Keratinocyte (primary cell): ENCODE measurements at regions not wholly inside any gene's neighbourhood (a gene's known extent, or its start where the extent isn't known, plus 50 kb on each side); places are given as distances from the start of the nearest gene placed in this dataset.

ENCODE experiments used
- DNase-seq: peaks from one replicate; pipeline ENCODE4 v3.0.0-alpha.2; 2011; ENCODE audit warnings: low read depth, missing footprints, low spot score
- FAIRE-seq: peaks from 2 replicates; lab custom pipeline; 2011; peaks lifted over from hg19 to GRCh38; lab: Jason Lieb, UNC
- H2AFZ ChIP-seq: 2 replicates; pipeline ENCODE4 v1.6.0; 2012; ENCODE audit warnings: low read length, control low read depth, inconsistent platforms; ENCODE audit not compliant: control insufficient read depth
- H3K27ac ChIP-seq: 2 replicates; pipeline ENCODE4 v1.5.1; 2011; ENCODE audit warnings: low read length; ENCODE audit not compliant: control insufficient read depth, insufficient read depth
- H3K27me3 ChIP-seq: 3 replicates; pipeline ENCODE4 v1.6.0; 2011; ENCODE audit warnings: low read length; ENCODE audit not compliant: control insufficient read depth, insufficient read depth; ENCODE audit errors: extremely low read depth
- H3K36me3 ChIP-seq, 2 experiments: 2 replicates in 1 of 2; 3 replicates in 1 of 2; pipeline ENCODE4 v1.5.1; 2011; ENCODE audit warnings: low read length in 2 of 2, mild to moderate bottlenecking in 1 of 2; ENCODE audit not compliant: control insufficient read depth in 2 of 2, insufficient read depth in 2 of 2; ENCODE audit errors: extremely low read depth in 1 of 2
- H3K4me1 ChIP-seq: 3 replicates; pipeline ENCODE4 v1.5.1; 2011; ENCODE audit warnings: low read length; ENCODE audit not compliant: control insufficient read depth, insufficient read depth; ENCODE audit errors: extremely low read depth
- H3K4me2 ChIP-seq: 3 replicates; pipeline ENCODE4 v1.6.0; 2011; ENCODE audit warnings: low read depth, low read length; ENCODE audit not compliant: control insufficient read depth, insufficient read depth; ENCODE audit errors: extremely low read depth
- H3K4me3 ChIP-seq, 3 experiments: fragments of 200-600 bp in 1 of 3; sonication (generic) in 1 of 3; 2 replicates in 2 of 3; 3 replicates in 1 of 3; pipeline ENCODE4 v1.5.1; 2011 to 2016; ENCODE audit warnings: low read length in 3 of 3, mild to moderate bottlenecking in 3 of 3, control low read depth in 2 of 3, inconsistent platforms in 1 of 3, low read depth in 1 of 3, mixed read lengths in 1 of 3, mixed run types in 1 of 3, moderate library complexity in 1 of 3; ENCODE audit not compliant: control insufficient read depth in 2 of 3, insufficient read depth in 2 of 3; ENCODE audit errors: extremely low read depth in 1 of 3
- H3K79me2 ChIP-seq: 2 replicates; pipeline ENCODE4 v1.6.0; 2012; ENCODE audit warnings: low read length; ENCODE audit not compliant: control insufficient read depth, insufficient read depth
- H3K9ac ChIP-seq: 3 replicates; pipeline ENCODE4 v1.6.0; 2011; ENCODE audit warnings: low read length; ENCODE audit not compliant: control insufficient read depth, insufficient read depth; ENCODE audit errors: extremely low read depth
- H3K9me1 ChIP-seq: 3 replicates; pipeline ENCODE4 v1.6.0; 2011; ENCODE audit warnings: low read length; ENCODE audit not compliant: control insufficient read depth, insufficient read depth; ENCODE audit errors: extremely low read depth
- H3K9me3 ChIP-seq: 2 replicates; pipeline ENCODE4 v1.5.1; 2012; ENCODE audit warnings: low read depth, low read length; ENCODE audit not compliant: control insufficient read depth
- H4K20me1 ChIP-seq: 3 replicates; pipeline ENCODE4 v1.6.0; 2011; ENCODE audit warnings: low read length; ENCODE audit not compliant: control insufficient read depth, insufficient read depth; ENCODE audit errors: extremely low read depth
- CTCF ChIP-seq, 3 experiments: IDR thresholded peaks in 1 of 3; conservative IDR thresholded peaks in 1 of 3; optimal IDR thresholded peaks in 1 of 3; 2 replicates in 2 of 3; 3 replicates in 1 of 3; pipeline versions ENCODE3 to v1.5.1; 2011; ENCODE audit warnings: low read length in 3 of 3, mild to moderate bottlenecking in 3 of 3, moderate library complexity in 2 of 3, control low read depth in 1 of 3, inconsistent platforms in 1 of 3; ENCODE audit not compliant: insufficient read depth in 2 of 3; ENCODE audit errors: extremely low read depth in 1 of 3
- EZH2 ChIP-seq: IDR thresholded peaks from one replicate; pipeline ENCODE4 v1.6.1; 2012; ENCODE audit warnings: inconsistent platforms, mild to moderate bottlenecking, low read length, moderate library complexity
- dilution Hi-C: fragments of 300-500 bp; cut with MboI; formaldehyde crosslinking; loops from one replicate; pipeline ENCODE4 v1.7.0; 2020; ENCODE audit warnings: low sequenced_read_pairs; ENCODE audit not compliant: extremely low pct_ligation_motif_present

- FAIRE-seq: no peak
Measured at GRCh38 chr7:16309129-16309528, 112.2 kb downstream of the CRPPA start.

DNA sequence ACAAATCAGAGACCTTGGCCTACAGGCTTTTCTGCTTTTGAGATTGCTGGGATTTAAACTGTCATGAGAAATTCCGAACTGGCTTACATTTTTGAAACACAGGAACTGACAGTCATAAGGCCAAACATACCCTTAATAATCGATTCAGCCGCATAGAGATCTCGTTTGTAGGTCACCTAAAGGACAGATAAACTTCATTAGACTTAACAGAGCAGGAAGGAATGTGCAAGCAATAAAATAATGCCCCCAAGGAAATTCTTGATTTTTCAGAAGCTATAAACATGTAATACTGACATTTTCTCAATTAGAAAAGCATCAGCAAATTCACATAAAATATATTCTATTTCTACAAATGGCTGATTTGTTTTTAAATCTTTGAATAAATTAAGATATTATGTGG is 120.0 kb downstream of the CRPPA start:
- no peaks in the 10 kb centered on the region for H3K36me3 ChIP-seq
- no peaks in the 10 kb centered on the region for H4K20me1 ChIP-seq
- H3K79me2 ChIP-seq: no peaks in the 10 kb centered on the region
- no peak for DNase-seq
- no peak overlapping the region for H3K27ac ChIP-seq
- no peaks in the 10 kb centered on the region for H3K27me3 ChIP-seq
- H2AFZ ChIP-seq: no peak overlapping the region
- TF ChIP-seq CTCF (optimal IDR thresholded peaks at IDR 0.05 in 1 of 3, IDR thresholded peaks at IDR 0.05 in 1 of 3, conservative IDR thresholded peaks at IDR 0.05 in 1 of 3; ENCODE audit: extremely low read depth in 1 of 3, insufficient read depth in 2 of 3, low read length in 3 of 3) (no peak), EZH2 (no peak)
- dilution Hi-C loops: no loop called here
- no peaks in the 10 kb centered on the region for H3K9me1 ChIP-seq
- no peaks in the 10 kb centered on the region for H3K4me1 ChIP-seq
- H3K4me3 ChIP-seq: no peak overlapping the region
- no peak overlapping the region for H3K9ac ChIP-seq
- no peak for FAIRE-seq
- H3K4me2 ChIP-seq: no peak overlapping the region
- H3K9me3 ChIP-seq: no peaks in the 10 kb centered on the region

More at GRCh38 chr7:16309129-16309528, 112.2 kb downstream of the CRPPA start:
- Histone ChIP-seq H3K4me2 (no peak overlapping the region), H3K36me3 (no peaks in the 10 kb centered on the region), H3K9ac (no peak overlapping the region), H2AFZ (no peak overlapping the region), H3K9me1 (no peaks in the 10 kb centered on the region), H3K79me2 (no peaks in the 10 kb centered on the region), H3K27me3 (no peaks in the 10 kb centered on the region), H4K20me1 (no peaks in the 10 kb centered on the region), H3K27ac (no peak overlapping the region), H3K9me3 (no peaks in the 10 kb centered on the region), H3K4me1 (no peaks in the 10 kb centered on the region), H3K4me3 (no peak overlapping the region)
- TF ChIP-seq CTCF (optimal IDR thresholded peaks at IDR 0.05 in 1 of 3, IDR thresholded peaks at IDR 0.05 in 1 of 3, conservative IDR thresholded peaks at IDR 0.05 in 1 of 3; ENCODE audit: extremely low read depth in 1 of 3, insufficient read depth in 2 of 3, low read length in 3 of 3): no peak
- no peak for TF ChIP-seq EZH2
- no peak for DNase-seq
- dilution Hi-C loops: no loop called here
